Right lobe of liver (tissue), 6 donors: ENCODE measurements at regions not wholly inside any gene's neighbourhood (a gene's known extent, or its start where the extent isn't known, plus 50 kb on each side); places are given as distances from the start of the nearest gene placed in this dataset.

Source experiments
- ATAC-seq, 4 donors: fragments of 200-7000 bp; cut with Tn5 transposase; one replicate each; pipeline ENCODE4 v1.9.1; 2020; ENCODE audit warnings: mild to moderate bottlenecking in 4 of 4, moderate library complexity in 4 of 4
- DNase-seq, 3 donors: peaks; one replicate each; pipeline ENCODE4 v3.0.0-alpha.2; 2020
- H3K27ac ChIP-seq, 3 donors: fragments of 200-600 bp; one replicate each; pipeline ENCODE4 v1.8.0; 2022
- H3K27me3 ChIP-seq, 2 donors: fragments of 200-600 bp; one replicate each; pipeline ENCODE4 v1.8.0; 2022
- H3K36me3 ChIP-seq, 4 donors: fragments of 200-600 bp; sonication (generic) in 1 of 4; one replicate each; pipeline versions ENCODE4 v1.5.1 to v1.8.0; 2017 to 2022; ENCODE audit warnings: control low read depth in 1 of 4
- H3K4me1 ChIP-seq, 4 donors: fragments of 200-600 bp; sonication (generic) in 1 of 4; one replicate each; pipeline versions ENCODE4 v1.5.1 to v1.8.0; 2017 to 2022; ENCODE audit warnings: control low read depth in 1 of 4
- H3K4me3 ChIP-seq, 3 donors: fragments of 200-600 bp; one replicate each; pipeline ENCODE4 v1.8.0; 2022
- H3K9me3 ChIP-seq, 4 donors: fragments of 200-600 bp; sonication (generic) in 1 of 4; one replicate each; pipeline versions ENCODE4 v1.5.1 to v1.8.0; 2017 to 2022; ENCODE audit warnings: control low read depth in 1 of 4
- CTCF ChIP-seq, 4 donors: fragments of 200-600 bp in 3 of 4; fragments of 450-650 bp in 1 of 4; IDR thresholded peaks; one replicate each; pipeline versions ENCODE4 v1.5.1 to v1.8.0; 2016 to 2022; ENCODE audit warnings: antibody characterized with exemption in 4 of 4, mild to moderate bottlenecking in 2 of 4
- POLR2A ChIP-seq: fragments of 450-650 bp; IDR thresholded peaks from one replicate; pipeline ENCODE4 v1.6.1; 2017; ENCODE audit warnings: antibody characterized with exemption, mild to moderate bottlenecking
- WGBS: methylation state at CpG from one replicate; pipeline ENCODE4 v1.1.6; 2018; ENCODE audit warnings: low coverage, low lambda C conversion rate; ENCODE audit not compliant: insufficient coverage; ENCODE audit errors: missing lambda C conversion rate; 5-methylcytosine and 5-hydroxymethylcytosine counted together
- intact Hi-C, 2 donors: fragments of 100-400 bp; cut with DNase I; formaldehyde crosslinking; loops; one replicate each; pipeline versions ENCODE4 v1.11.2 to v1.14.1; 2022
- donor health status: DM: no; HTN: yes; CAD: no.
- donor health status: DM: no; HTN: no; CAD: no.
- donor health status: DM: no; HTN: no; CAD: no.
- donor health status: DM: no; HTN: yes; CAD: no.
- donor health status: DM: no; HTN: yes; CAD: no.

GRCh38 chr6:112780498-112781096, 433.5 kb downstream of the RFPL4B start:
- no peaks in the 10 kb centered on the region for H3K36me3 ChIP-seq
- H3K4me3 ChIP-seq = no peak overlapping the region
- DNase-seq (peak; percentile 31 to 61 (median 52)), ATAC-seq (peak; percentile 87 to 99 (median 95))
- no peaks in the 10 kb centered on the region for H3K4me1 ChIP-seq
- H3K9me3 ChIP-seq = no peaks in the 10 kb centered on the region
- intact Hi-C loops = no loop called here
- no peak for TF ChIP-seq POLR2A
- TF ChIP-seq CTCF (IDR thresholded peaks at IDR 0.05) = peak; percentile 65 to 80 (median 70)
- no peaks in the 10 kb centered on the region for H3K27me3 ChIP-seq
- no peak overlapping the region for H3K27ac ChIP-seq
- 8% methylated on average over 9 of the region's 9 CpGs for WGBS

- intact Hi-C loops = no loop called here
- 47% methylated on average over 2 of the region's 2 CpGs for WGBS
- ATAC-seq (no peak), DNase-seq (no peak)
- no peaks in the 10 kb centered on the region for H3K36me3 ChIP-seq
- H3K27ac ChIP-seq = no peak overlapping the region
- TF ChIP-seq CTCF (IDR thresholded peaks at IDR 0.05) = no peak
- H3K27me3 ChIP-seq = no peaks in the 10 kb centered on the region
- H3K4me3 ChIP-seq = no peak overlapping the region
- H3K4me1 ChIP-seq = no peaks in the 10 kb centered on the region
- H3K9me3 ChIP-seq = no peaks in the 10 kb centered on the region
Measured at GRCh38 chr6:112781241-112781640, 434.1 kb downstream of the RFPL4B start.

- ATAC-seq (no peak), DNase-seq (no peak)
- Histone ChIP-seq H3K36me3 (no peaks in the 10 kb centered on the region), H3K9me3 (no peaks in the 10 kb centered on the region), H3K4me3 (no peak overlapping the region), H3K27me3 (no peaks in the 10 kb centered on the region), H3K4me1 (no peaks in the 10 kb centered on the region), H3K27ac (no peak overlapping the region)
- intact Hi-C loops = no loop called here
- no peak for TF ChIP-seq POLR2A
- no peak for TF ChIP-seq CTCF (IDR thresholded peaks at IDR 0.05)
- 67% methylated on average over 2 of the region's 2 CpGs for WGBS
Measured at GRCh38 chr6:112785408-112785807, 438.3 kb downstream of the RFPL4B start.

GRCh38 chr6:112786801-112787200, 439.7 kb downstream of the RFPL4B start:
- TF ChIP-seq POLR2A (no peak), CTCF (IDR thresholded peaks at IDR 0.05) (no peak)
- H3K9me3 ChIP-seq = no peaks in the 10 kb centered on the region
- intact Hi-C loops = no loop called here
- 79% methylated on average over 2 of the region's 2 CpGs for WGBS
- DNase-seq (no peak), ATAC-seq (no peak)
- H3K27ac ChIP-seq = no peak overlapping the region
- H3K4me3 ChIP-seq = no peak overlapping the region
- H3K36me3 ChIP-seq = no peaks in the 10 kb centered on the region
- H3K27me3 ChIP-seq = no peaks in the 10 kb centered on the region
- H3K4me1 ChIP-seq = no peaks in the 10 kb centered on the region

GRCh38 chr6:112787371-112787770, 440.2 kb downstream of the RFPL4B start:
- Histone ChIP-seq H3K36me3 (no peaks in the 10 kb centered on the region), H3K9me3 (no peaks in the 10 kb centered on the region), H3K4me1 (no peaks in the 10 kb centered on the region), H3K4me3 (no peak overlapping the region), H3K27me3 (no peaks in the 10 kb centered on the region), H3K27ac (no peak overlapping the region)
- ATAC-seq (no peak), DNase-seq (no peak)
- TF ChIP-seq CTCF (IDR thresholded peaks at IDR 0.05) = no peak
- no peak for TF ChIP-seq POLR2A
- intact Hi-C loops = no loop called here
- WGBS = 43% methylated on average over 6 of the region's 6 CpGs
